H1 (cell line): ENCODE measurements at regions not wholly inside any gene's neighbourhood (a gene's known extent, or its start where the extent isn't known, plus 50 kb on each side); places are given as distances from the start of the nearest gene placed in this dataset.

Experiments
- JUND ChIP-seq: IDR thresholded peaks from 2 replicates; pipeline ENCODE4 v1.6.1; 2011; ENCODE audit warnings: mild to moderate bottlenecking, improper control_type of control experiment, low read length
- TF ChIP-seq, protein P1 (sequence below): fragments of 300-600 bp; sonication (generic); IDR thresholded peaks from 2 replicates; pipeline ENCODE4 v1.7.1; 2012; ENCODE audit warnings: low read length, moderate library complexity, mild to moderate bottlenecking, inconsistent platforms; ENCODE audit not compliant: insufficient replicate concordance

DNA sequence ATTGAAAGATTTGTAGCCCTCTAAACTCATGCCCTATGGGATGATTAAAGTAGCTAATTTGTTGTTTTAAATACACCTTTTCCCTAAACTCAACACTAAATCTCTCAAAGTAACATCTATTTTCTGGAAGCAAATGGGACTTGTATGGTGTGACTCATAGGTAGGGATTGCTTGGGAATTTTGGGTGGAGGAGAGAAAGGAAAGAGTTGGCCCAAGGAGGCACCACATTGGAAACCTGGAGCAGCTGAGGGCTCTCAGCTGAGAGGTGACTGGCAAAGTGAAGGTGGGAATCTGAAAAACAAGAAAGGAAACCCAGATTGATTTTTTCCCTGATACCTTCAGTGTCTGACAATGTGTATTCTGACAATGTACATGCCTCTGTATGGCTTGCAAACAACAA is 114.8 kb upstream of the PRICKLE1 start (continued):
- TF ChIP-seq, protein P1, sequence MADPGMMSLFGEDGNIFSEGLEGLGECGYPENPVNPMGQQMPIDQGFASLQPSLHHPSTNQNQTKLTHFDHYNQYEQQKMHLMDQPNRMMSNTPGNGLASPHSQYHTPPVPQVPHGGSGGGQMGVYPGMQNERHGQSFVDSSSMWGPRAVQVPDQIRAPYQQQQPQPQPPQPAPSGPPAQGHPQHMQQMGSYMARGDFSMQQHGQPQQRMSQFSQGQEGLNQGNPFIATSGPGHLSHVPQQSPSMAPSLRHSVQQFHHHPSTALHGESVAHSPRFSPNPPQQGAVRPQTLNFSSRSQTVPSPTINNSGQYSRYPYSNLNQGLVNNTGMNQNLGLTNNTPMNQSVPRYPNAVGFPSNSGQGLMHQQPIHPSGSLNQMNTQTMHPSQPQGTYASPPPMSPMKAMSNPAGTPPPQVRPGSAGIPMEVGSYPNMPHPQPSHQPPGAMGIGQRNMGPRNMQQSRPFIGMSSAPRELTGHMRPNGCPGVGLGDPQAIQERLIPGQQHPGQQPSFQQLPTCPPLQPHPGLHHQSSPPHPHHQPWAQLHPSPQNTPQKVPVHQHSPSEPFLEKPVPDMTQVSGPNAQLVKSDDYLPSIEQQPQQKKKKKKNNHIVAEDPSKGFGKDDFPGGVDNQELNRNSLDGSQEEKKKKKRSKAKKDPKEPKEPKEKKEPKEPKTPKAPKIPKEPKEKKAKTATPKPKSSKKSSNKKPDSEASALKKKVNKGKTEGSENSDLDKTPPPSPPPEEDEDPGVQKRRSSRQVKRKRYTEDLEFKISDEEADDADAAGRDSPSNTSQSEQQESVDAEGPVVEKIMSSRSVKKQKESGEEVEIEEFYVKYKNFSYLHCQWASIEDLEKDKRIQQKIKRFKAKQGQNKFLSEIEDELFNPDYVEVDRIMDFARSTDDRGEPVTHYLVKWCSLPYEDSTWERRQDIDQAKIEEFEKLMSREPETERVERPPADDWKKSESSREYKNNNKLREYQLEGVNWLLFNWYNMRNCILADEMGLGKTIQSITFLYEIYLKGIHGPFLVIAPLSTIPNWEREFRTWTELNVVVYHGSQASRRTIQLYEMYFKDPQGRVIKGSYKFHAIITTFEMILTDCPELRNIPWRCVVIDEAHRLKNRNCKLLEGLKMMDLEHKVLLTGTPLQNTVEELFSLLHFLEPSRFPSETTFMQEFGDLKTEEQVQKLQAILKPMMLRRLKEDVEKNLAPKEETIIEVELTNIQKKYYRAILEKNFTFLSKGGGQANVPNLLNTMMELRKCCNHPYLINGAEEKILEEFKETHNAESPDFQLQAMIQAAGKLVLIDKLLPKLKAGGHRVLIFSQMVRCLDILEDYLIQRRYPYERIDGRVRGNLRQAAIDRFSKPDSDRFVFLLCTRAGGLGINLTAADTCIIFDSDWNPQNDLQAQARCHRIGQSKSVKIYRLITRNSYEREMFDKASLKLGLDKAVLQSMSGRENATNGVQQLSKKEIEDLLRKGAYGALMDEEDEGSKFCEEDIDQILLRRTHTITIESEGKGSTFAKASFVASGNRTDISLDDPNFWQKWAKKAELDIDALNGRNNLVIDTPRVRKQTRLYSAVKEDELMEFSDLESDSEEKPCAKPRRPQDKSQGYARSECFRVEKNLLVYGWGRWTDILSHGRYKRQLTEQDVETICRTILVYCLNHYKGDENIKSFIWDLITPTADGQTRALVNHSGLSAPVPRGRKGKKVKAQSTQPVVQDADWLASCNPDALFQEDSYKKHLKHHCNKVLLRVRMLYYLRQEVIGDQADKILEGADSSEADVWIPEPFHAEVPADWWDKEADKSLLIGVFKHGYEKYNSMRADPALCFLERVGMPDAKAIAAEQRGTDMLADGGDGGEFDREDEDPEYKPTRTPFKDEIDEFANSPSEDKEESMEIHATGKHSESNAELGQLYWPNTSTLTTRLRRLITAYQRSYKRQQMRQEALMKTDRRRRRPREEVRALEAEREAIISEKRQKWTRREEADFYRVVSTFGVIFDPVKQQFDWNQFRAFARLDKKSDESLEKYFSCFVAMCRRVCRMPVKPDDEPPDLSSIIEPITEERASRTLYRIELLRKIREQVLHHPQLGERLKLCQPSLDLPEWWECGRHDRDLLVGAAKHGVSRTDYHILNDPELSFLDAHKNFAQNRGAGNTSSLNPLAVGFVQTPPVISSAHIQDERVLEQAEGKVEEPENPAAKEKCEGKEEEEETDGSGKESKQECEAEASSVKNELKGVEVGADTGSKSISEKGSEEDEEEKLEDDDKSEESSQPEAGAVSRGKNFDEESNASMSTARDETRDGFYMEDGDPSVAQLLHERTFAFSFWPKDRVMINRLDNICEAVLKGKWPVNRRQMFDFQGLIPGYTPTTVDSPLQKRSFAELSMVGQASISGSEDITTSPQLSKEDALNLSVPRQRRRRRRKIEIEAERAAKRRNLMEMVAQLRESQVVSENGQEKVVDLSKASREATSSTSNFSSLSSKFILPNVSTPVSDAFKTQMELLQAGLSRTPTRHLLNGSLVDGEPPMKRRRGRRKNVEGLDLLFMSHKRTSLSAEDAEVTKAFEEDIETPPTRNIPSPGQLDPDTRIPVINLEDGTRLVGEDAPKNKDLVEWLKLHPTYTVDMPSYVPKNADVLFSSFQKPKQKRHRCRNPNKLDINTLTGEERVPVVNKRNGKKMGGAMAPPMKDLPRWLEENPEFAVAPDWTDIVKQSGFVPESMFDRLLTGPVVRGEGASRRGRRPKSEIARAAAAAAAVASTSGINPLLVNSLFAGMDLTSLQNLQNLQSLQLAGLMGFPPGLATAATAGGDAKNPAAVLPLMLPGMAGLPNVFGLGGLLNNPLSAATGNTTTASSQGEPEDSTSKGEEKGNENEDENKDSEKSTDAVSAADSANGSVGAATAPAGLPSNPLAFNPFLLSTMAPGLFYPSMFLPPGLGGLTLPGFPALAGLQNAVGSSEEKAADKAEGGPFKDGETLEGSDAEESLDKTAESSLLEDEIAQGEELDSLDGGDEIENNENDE: no peak
- no peak for TF ChIP-seq JUND
